ENCODE measurements at regions not wholly inside any gene's neighbourhood (a gene's known extent, or its start where the extent isn't known, plus 50 kb on each side); places are given as distances from the start of the nearest gene placed in this dataset.
"Not testable (repeated sequence)": the region's sequence is repeated elsewhere in the genome, so short reads cannot be mapped to it uniquely, and the experiment has no call there.

DNA sequence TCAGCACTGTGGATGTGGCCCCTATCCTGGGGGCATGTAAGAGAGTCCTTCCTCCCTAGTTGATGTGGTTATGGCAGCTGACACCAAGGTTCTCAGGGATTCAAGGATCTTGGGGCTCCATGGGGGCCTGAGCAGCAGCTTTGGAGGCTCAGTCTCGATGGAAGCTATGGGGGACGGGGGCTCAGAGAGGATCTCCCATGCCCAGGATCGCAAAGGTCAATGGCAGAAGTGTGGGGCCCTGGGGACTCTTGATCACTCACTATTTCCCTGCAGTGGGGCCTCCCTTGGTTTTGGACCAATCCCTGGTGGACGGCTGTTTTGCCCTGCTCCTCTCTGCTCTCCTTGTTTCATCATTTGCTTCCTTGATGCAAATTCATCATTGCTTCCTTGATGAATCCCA is 885.9 kb downstream of the CDH8 start:
- no peak for DNase-seq

DNA sequence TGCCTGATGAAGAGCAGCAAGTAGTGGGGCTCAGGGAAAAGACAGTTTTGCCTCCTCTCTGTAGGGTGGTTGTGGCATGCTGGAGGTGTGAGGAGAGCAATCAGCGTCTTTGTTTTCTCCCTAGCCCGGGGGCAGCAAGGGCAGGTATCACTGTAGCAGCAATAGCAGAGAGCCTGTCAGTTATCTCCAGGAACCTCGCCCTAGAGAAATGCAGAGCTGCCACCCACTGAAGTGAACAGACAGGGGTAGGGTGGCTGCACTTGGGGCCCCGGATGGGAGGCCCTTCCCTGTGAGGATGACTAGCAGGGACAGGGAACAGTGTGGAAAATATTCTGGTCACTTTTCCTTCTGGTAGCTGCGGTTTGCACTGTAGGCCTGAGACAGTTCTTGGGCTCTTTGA is 886.5 kb downstream of the CDH8 start:
- DNase-seq, result no peak

DNA sequence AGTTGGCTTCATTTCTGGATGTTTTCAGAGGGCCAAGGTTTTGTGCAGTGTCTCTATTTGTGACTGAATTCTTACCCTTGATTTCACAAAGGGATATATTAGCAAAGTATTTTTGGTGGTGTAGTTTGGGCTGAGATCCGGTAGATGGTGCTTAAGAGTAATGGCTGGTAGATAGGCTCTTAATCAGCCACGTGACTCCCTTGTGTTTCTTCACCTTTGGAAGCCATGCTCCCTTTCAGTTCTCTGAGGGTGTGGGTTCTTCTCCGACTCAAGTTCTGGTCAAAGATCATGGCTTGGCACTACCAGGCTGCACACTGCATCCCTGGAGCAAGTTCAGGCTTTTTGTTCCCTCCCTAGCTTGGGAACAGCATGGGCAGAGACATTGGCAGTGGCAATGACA is 887.3 kb downstream of the CDH8 start:
- no peak for DNase-seq

DNA sequence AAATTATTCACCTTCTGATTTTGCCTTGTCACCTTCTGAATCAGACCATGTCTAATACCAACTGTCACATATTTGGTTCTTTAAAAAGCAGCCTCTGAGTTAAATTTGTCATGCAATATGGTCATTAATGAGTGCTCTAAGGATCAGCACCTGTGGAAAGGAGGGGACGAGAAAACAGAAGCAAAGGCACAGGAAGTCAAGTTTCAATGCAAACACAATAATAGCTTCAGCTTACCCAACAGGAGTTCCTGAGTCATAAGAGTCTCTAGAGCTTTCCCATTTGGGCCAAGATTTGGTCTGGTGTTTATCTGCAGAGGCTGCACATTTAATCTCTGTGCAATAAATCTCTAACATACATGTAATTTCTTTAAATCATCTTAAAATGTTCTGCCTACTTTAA is 889.8 kb downstream of the CDH8 start:
- no peak for DNase-seq

DNA sequence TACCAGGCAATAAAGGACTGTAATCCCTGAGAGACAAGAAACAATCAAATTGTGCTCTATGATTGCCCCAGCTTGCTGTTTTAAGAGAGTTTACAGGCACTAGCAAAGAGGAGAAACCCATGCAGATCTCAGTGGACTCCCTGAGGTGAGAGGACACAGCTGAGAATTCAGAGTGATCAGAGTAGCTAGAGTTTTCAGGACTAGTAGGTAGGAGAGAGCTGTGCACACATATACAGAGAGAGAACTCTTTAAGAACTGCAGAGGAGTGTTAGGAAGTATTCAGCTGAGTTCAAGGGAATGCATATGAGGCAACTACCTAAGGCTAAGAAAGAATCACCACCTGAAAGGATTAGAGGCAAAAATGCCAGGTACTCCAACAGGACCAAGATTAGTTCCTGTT is 904.8 kb downstream of the CDH8 start:
- DNase-seq, result no peak

DNA sequence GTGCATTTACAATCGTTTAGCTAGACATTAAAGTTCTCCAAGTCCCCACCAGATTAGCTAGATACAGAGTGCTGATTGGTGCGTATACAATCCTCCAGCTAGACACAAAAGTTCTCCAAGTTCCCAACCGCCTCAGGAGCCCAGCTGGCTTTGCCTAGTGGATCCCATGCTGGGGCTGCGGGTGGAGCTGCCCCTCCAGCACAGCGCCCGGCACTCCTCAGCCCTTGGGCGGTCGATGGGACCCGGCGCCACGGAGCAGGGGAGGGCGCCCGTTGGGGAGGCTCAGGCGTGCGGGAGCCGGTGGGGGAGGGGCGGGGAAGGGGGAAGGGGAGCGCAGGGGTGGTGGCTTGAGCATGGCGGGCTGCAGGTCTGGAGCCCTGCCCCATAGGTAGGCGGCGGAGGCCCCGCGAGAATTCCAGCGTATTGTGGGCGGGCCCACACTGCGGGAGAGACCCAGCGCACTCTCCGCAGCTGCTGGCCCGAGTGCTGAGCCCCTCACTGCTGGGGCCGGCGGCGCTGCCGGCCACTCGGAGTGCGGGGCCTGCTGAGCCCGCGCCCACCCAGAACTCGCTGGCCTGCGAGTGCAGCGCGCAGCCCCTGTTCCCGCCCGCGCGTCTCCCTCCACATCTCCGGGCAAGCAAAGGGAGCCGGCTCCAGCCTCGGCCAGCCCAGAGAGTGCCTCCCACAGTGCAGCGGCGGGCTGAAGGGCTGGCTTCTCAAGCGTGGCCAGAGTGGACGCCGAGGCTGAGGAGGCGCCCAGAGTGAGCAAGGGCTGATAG is 907.5 kb downstream of the CDH8 start:
- no peak for DNase-seq

DNA sequence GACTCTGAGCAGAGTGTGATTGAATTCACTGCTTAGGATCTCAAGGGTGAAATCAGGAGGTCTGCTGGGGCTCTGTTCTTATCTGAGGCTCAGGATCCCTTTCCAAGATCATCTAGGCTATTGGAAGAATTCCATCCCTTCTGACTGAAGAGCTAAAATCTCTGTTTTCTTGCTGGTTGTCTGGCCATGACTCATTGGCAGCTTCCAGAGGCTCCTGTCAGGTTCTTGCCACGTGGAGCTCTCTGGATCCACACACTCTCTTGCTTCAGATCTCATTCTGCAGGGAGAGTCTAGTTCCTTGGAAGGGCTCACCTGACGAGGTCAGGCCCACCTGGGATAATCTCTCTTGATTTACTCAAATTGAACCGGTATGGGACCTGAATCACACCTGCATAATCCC is 930.7 kb downstream of the CDH8 start:
- no peak for DNase-seq

DNA sequence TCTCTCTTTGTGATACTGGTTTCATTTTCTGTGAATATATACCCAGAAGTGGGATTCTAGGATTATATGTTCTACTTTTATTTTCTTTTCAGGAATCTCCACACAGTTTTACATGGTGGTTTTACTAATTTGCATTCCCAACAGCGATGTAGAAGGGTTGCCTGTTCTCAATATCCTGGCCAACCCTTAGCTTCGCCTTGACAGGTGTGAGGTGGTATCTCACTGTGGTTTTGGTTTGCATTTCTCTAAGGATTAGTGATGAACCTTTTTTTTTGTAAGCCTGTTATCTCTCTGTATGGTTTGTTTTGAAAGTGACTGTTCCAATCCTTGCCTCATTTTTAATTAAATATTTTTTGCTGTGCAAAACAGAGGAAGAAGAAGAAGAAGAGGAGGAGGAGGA is 937.7 kb downstream of the CDH8 start:
- DNase-seq, result no peak

DNA sequence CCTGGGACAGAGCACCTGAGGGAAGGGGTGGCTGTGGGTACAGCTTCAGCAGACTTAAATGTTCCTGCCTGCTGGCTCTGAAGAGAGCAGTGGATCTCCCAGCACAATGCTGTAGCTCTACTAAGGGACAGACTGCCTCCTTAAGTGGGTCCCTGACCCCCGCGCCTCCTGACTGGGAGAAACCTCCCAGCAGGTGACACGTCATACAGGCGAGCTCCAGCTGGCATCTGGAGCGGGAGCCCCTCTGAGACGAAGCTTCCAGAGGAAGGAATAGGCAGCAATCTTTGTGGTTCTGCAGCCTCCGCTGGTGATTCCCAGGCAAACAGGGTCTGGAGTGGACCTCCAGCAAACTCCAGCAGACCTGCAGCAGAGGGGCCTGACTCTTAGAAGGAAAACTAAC is 944.9 kb downstream of the CDH8 start:
- DNase-seq, result not testable (repeated sequence)

DNA sequence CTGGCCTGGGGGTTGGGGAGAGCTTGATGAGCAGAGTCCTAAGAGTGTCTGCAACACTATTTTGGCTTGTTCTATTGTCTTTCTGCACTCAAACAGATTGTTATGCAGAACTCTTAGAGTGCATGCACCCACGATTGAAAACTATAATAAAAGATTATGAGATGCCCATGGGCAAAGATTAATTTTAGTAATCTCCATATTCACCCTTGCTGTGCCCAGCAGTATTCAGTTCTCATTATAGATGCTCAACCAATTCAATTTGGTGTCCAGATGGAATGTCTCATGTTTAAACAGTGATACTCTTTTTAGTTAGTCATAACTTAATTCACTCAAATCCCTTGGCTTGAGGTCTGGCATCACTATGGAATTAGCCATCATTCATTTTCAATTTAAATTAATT is 952.5 kb downstream of the CDH8 start:
- DNase-seq, result no peak

DNA sequence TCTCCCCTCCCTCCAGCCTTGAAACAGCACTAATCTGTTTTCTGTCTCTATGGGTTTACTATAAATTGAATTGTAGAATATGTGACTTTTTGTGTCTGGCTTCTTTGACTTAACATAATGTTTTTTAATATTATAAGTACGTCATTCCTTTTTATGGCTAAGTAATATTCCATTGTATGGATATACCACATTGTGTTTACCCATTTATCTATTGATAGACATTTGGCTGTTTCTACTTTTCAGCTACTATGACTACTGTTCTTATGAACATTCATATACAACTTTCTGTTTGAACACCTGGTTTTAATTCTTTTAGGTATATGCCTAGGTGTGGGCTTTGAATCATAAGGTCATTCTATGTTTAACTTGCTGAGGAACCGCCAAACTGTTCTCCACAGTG is 961.9 kb downstream of the CDH8 start:
- no peak for DNase-seq

DNA sequence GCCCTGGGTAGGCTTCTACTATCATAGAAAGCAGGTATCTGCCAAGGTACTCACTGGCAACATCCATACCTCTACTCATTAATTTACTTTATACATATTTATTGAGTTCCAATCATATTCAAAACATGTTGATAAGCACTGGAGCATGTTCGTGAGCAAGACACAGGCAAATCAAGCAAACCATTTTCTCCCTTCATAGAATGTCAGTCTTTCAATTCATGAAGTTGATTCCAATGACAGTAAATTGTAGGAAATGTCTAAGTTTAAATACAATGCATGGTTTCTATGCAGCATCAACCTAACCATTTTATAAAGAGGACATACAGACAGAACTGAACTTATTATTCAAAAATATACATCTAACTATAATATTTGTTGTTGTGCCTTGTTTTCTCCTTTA is 978.6 kb downstream of the CDH8 start:
- DNase-seq, result no peak

DNA sequence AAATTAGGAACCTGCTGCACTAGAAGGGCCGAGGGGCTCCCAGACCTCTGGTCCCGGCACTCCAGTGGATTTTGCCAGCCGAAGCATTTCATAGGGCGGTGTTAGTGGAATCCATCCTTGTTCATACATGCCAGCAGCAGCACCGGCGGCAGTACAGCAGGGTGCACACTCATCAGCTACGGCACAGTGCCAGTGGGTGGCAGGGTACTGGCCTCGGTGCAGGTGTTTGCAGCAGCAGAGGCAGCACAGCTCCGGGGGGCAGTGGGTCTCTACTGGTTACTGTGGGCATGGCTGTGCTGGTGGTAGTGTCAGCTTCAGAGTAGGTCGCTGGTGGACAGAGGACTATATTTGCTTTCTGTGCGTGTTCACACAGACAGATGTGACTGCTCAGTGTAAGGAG is 985.7 kb downstream of the CDH8 start:
- DNase-seq, result no peak

DNA sequence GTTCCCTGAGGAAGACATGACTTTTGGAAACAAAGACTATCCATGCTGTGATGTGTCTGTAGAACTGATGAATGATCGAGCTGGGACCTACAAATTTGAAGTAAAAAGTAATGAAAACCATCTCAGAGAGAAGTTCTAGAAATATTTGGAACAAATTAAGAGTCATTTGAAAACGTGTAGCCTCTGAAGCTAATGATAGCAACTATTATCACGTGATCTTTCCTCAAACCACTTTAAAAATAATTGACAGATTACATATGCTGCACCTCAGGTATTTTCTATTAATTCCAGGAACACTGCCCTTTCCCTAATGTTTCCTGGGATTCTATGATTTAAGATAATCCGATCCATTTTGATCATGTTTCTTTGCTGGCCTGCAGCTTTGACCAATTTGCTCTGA is 990.3 kb downstream of the CDH8 start:
- no peak for DNase-seq

DNA sequence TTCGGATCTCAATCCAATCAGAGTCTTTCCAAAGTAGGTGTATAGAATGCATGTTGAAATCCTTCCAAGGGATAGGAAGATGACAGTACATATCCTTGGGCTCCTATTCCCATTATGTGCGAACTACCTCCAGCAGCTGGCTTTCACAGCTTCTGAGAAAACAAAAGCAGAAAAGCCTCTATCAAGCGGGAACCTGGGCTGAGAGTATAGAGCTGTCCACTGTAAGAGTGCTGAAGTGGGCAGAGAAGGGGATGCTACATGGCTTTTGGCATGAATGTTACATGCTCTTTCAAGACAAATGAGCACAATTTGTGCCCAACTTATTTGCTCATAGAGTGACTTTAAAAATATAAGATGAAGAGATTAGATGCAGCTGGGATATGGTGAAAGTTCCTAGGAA is 993.5 kb downstream of the CDH8 start:
- no peak for DNase-seq

DNA sequence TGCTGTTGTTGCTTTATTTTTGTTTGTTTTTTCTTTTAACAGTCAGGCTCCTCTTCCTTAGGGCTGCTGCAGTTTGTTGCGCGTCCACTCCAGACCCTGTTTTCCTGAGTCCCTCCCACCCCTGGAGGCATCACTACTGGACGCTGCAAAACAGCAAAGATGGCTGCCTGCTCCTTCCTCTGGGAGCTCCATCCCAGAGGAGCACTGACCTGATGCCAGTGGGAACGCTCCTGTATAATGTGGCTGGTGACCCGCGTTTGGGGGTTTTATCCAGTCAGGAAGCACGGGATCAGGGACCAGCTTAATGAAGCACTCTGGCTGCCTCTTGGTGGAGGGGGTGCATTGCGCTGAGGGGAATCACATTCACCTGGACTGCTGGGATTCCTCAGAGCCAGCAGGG is 1005.6 kb downstream of the CDH8 start:
- DNase-seq, result no peak

DNA sequence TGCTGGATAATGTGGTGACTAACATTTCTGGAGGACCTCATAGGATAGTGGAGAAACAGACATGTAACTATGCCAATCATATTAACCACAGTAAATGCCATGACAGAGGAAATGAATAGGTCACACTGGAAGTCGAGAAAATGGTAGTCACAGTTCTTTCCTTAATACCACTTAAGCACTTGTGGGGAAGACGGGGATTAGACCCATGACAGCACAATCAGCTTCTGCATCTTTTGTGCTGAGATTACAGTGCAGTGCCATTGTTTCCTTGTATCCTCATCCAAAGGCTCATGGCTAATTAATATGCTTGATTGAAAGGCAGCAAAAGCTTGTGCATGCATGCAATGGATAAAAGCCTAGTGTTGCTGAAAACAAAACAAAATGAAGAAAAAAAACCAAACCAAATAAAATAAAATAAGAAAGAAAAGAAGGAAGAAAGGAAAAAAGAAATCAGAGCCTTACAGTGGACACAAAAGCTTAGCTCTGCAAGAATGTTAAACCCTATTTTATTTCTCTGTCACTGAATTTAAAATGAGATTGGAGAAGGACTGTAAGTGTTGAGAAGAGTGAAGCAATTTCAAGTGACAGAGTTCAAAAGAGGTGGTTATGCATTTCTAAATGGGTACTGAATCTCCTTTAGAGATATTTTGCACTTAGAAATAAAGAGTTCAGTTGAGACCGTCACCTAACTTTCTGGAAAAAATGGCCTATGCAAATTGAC is 1011.9 kb downstream of the CDH8 start:
- no peak for DNase-seq

DNA sequence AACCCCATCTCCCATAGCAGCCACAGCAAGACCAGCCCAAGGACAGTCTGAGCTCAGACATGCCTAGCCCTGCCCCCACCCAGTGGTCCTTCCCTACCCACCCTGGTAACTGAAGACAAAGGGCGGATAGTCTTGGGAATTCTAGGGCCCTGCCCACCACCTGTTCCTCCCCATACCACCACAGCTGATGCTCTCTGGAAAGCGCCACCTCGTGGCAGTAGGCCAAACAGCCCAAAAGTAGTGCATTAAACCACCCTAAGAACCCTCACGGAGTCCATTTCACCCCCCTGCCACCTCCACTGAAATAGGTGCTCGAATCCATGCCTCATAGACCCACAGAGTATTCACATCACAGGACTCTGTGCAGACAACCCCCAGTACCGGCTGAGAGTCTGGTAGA is 1021.4 kb downstream of the CDH8 start:
- no peak for DNase-seq

DNA sequence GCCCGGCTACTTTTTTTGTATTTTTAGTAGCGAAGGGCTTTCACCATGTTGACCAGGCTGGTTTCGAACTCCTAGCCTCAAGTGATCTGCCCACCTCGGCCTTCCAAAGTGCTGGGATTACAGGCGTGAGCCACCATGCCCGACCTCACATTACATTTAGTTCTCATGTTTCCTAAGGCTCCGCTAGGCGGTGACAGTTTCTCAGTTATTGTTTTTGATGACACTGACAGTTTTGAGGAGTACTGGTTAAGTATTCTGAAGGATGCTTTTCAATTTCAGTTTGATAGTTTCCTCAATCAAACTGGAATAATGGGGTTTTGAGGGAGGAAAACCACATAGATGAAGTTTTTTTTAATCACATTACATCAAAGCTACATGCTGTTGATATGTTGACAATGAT is 1028.5 kb downstream of the CDH8 start:
- DNase-seq, result no peak

DNA sequence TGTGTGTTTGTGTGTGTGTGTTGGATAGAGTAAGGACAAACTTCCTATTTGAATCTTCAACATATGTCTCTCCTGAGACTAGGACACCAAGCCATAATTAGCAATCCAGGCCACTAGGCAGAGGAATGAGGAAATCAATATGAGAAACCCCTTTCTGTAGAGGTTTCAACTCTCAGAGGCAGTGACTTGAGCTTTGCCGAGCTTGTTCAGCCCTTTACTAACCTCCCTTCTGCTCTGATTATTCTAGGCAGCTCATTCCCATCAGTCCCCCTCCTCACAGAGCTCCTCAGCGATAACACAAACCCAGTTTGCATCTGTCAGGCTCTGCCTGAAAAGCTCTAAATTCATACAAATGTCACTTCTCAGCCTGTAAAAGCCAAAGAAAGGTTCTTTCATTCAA is 1030.3 kb downstream of the CDH8 start:
- DNase-seq, result no peak

DNA sequence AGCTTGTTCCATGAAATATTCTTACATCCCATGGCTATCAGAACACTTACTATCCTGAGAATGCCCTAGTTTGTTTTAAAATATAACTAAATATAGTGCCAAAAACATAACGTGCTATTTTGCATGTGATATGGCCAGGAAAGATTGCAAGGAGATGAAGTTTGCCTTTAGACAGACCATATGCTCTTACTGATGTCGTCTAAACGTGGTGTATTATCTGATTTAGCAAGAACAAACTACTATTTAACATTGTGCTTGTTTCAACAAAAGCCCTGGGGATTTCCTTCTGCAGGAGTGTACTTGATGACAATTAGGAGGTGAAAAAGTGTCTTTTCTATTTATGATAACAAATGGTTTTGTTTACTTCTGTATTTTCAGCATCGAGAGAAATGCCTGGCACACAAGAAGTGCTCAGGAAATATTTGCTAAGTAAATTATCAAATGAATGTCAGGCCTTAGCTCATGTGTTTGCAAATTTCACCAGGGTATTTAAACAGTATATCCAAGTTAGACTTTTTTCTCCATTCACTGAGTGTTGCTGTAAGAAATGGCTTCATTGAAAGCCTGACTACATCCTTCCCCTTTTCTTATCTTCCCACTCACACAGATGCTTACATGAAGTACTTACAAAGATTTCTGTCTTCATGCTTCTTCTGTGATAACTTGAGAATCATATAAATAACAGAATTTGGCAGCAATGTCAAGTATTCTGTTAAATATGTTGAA is 1033.6 kb downstream of the CDH8 start:
- no peak for DNase-seq

DNA sequence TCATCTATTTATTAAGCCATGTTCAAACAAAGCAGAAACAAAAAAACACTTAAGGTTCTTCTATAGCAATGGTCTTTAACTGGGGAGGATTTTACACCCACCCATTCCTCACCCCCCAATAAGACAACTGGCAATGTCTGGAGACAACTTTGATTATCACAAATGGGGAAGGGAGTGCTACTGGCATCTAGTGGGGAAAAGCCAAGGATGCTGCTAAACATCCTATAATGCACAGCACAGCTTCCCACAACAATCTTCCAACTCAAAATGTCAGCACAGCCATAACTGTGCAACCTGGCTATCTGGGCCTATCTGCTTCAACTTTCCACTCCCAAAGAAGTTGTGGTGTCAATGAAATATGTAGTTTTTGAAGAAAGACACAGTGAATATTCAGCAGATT is 1044.4 kb downstream of the CDH8 start:
- DNase-seq, result no peak

DNA sequence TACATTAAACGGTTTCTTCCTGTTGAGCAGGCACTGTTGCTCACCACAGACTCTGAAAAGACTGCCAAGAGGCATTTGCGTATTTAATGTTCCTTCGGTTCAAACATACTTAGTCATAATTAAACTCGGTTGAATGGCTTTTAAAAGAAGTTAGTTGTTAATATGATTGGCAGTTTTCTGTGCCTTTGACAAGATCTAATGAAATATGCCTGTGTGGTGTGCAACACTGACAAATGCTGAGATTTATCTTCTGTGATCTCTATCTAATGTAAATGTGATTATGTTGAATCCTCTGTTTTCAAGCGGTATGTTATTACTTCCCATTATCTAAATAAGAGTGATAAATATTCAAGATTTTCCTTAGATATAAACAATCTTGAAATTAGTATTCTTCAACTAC is 1046.6 kb downstream of the CDH8 start:
- DNase-seq, result no peak

DNA sequence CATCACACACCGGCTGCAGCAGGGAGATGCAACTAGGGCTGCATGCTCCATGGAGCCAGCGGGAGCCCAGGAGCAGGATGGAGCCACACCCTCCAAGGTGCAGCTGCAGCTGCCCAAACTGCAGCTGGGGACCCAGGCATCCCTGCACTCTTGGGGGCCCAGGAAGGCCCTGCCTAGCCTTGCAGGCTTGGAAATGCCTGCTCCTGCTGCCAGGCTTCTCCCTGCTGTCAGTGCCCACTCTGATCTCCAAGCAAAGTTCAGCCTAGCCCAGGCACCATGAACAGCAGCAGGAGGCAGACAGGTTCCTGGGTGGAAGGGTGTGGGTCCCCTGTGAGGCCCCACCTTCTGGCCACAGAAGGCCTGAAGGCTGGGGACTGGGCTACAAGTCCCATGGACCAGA is 1057.1 kb downstream of the CDH8 start:
- no peak for DNase-seq

All from CD4-positive, alpha-beta T cell treated with Interleukin-4 for 1 hour (primary cell).